Lower leg skin (tissue), 4 donors: ENCODE measurements at regions not wholly inside any gene's neighbourhood (a gene's known extent, or its start where the extent isn't known, plus 50 kb on each side); places are given as distances from the start of the nearest gene placed in this dataset.
A peak's percentile ranks its signal among the peaks of the same experiment; 100 is the strongest.

Experiments used
- DNase-seq, 2 donors: peaks; one replicate each; pipeline ENCODE4 v3.0.0-alpha.2; 2019; ENCODE audit warnings: low spot score in 2 of 2
- H3K4me3 ChIP-seq: fragments of 200-600 bp; sonication (generic); 2 replicates; pipeline ENCODE4 v1.5.1; 2017; ENCODE audit warnings: mild to moderate bottlenecking, low read depth; ENCODE audit not compliant: poor library complexity, severe bottlenecking
- CTCF ChIP-seq, 3 donors: fragments of 450-650 bp; IDR thresholded peaks; one replicate each; pipeline ENCODE4 v1.5.1; 2016; ENCODE audit warnings: antibody characterized with exemption in 3 of 3, mild to moderate bottlenecking in 3 of 3, moderate library complexity in 2 of 3
- POLR2A ChIP-seq, 2 donors: fragments of 450-650 bp; IDR thresholded peaks; one replicate each; pipeline ENCODE4 v1.6.1; 2016 to 2017; ENCODE audit warnings: antibody characterized with exemption in 2 of 2, mild to moderate bottlenecking in 1 of 2, moderate library complexity in 1 of 2
- WGBS, 2 donors: methylation state at CpG; one replicate each; pipeline ENCODE4 v1.1.5; 2018; 5-methylcytosine and 5-hydroxymethylcytosine counted together
- intact Hi-C: fragments of 100-400 bp; cut with DNase I; formaldehyde crosslinking; loops from one replicate; pipeline ENCODE4 v1.15.0; 2023; ENCODE audit warnings: low total_unique reads

- DNase-seq: no peak
- TF ChIP-seq CTCF (IDR thresholded peaks at IDR 0.05) (no peak), POLR2A (IDR thresholded peaks at IDR 0.05) (no peak)
- intact Hi-C loops: no loop called here
- no peak overlapping the region for H3K4me3 ChIP-seq
- 47 to 60% methylated on average over 15 of the region's 15 CpGs for WGBS, 2 donors
Observed at GRCh38 chr1:67555461-67556296, 125.5 kb upstream of the SERBP1 start.

DNA sequence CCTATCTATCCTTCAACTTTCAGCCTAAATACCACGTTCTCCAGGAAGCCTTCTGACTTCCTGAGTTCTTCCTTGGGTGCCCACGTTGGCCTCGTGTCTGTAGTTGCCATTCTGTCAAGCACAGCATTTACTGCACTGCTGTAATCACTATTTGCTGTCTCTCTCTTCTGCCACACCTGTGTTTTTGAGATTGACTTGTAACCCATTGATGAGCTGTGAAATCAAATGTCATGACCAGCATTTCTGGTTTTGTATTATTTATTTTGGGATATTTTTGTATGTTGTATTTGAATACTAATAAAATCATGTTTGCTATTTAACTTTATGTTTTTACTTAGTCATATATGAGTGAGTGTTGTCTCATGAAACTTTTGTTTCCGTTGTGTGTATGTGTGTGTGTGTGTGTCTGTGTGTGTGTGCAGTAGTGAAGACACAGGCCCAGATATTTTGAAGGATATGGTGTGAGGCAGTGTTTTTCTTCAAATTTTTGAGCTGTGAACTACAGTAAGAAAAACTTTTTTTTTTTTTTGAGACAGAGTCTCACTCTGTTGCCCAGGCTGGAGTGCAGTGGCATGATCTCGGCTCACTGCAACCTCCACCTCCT lies 126.2 kb upstream of the SERBP1 start:
- WGBS, 2 donors: 44 to 48% methylated on average over 5 of the region's 5 CpGs
- TF ChIP-seq POLR2A (IDR thresholded peaks at IDR 0.05): no peak
- no peak for TF ChIP-seq CTCF (IDR thresholded peaks at IDR 0.05)
- intact Hi-C loops: no loop called here
- H3K4me3 ChIP-seq: no peak overlapping the region
- DNase-seq: no peak

DNA sequence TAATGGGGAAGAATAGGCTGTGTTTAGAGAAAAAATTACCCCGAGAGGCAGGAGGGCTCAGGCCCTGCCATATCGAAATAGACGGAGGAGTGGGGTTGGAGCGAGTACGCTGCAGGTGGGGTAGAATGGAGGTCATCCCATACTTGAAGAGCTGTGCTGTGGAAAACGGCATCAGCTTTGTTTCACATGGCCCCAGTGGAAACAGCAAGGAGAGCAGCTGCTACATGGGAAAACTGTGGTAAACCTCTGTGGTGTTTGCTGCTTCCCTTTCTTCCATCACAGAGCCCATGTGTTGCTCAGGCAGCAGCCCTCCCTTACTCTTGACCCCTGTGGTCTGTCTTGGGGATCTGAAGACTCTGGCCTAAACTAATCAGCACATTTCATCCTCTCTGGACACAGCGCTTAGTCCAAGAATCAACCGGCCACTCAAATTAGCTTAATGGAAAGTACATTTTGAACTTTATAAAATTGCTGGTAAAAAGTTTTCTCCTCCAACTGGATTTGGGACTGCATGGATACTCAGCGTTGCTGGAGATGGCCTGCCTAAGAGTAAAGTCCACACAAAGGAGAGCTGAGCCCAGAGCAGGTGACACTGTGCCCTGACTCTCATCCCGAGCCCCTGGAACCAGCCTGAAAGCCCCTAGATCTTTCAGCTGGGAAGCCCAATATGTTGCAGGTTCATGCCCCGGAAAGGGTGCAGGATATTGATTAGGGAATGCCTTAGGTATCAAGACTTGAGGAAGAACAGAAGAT lies 127.1 kb upstream of the GADD45A start:
- DNase-seq: peak in 1 of 2 donors; percentile 70
- WGBS, 2 donors: 73 to 79% methylated on average over 11 of the region's 11 CpGs
- H3K4me3 ChIP-seq: no peak overlapping the region
- intact Hi-C loops: no loop called here
- TF ChIP-seq POLR2A (IDR thresholded peaks at IDR 0.05) (no peak), CTCF (IDR thresholded peaks at IDR 0.05) (no peak)

DNA sequence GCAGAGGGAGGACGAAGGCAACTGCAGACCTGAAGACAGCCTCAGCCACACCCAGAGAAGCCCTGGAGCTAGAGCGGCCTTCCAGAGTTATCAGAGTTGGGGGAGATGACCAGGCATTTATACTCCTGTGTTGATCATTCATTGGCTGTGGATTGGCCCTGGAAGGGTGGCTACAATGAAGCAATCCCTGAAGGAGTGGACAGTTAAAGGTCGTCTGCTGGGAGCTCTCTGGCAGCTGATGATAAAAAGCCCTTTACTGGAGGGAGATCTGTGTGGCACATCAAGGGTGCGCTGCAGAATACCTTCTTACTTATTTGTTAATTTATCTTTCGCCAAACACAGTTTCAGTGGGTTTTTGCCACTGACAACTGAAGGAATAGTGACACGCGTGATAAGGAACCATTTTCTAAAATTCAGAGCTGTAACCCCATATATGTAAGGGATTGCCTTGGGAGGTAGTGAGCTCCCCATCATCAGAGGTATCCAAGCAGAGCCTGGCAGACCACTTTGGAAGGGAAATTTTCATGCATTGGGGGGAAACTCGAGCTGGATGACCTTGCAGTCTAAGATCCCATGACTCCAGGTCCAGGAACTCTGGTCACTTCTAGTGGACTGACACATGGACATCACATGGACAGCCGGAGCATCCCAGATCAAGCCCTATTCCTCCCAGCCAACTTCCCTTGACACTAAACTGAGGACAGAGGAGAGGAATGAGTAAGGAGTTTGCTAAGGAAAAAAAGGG lies 126.4 kb upstream of the GADD45A start:
- peak; percentile 40 to 48 for DNase-seq
- H3K4me3 ChIP-seq: no peak overlapping the region
- WGBS, 2 donors: 77 to 80% methylated on average over 9 of the region's 9 CpGs
- intact Hi-C loops: no loop called here
- TF ChIP-seq CTCF (IDR thresholded peaks at IDR 0.05) (no peak), POLR2A (IDR thresholded peaks at IDR 0.05) (no peak)

- TF ChIP-seq CTCF (IDR thresholded peaks at IDR 0.05) (no peak), POLR2A (IDR thresholded peaks at IDR 0.05) (no peak)
- peak; percentile 79 to 94 for DNase-seq
- H3K4me3 ChIP-seq: no peak overlapping the region
- WGBS, 2 donors: 8 to 35% methylated on average over 16 of the region's 16 CpGs
- intact Hi-C loops: no loop called here
Observed at GRCh38 chr1:67559222-67559700, 125.7 kb upstream of the GADD45A start.
